Stimulated activated CD4-positive, alpha-beta T cell treated with anti-CD3 and anti-CD28 coated beads, Interleukin-4, amount 100 ng/mL, for 24 hours (primary cell): ENCODE measurements at regions not wholly inside any gene's neighbourhood (a gene's known extent, or its start where the extent isn't known, plus 50 kb on each side); places are given as distances from the start of the nearest gene placed in this dataset.
"Not testable (repeated sequence)": the region's sequence is repeated elsewhere in the genome, so short reads cannot be mapped to it uniquely, and the experiment has no call there.

Experiments used
- DNase-seq: peaks from one replicate; pipeline ENCODE4 v3.0.0-alpha.2; 2020

GRCh38 chr13:74770361-74770760 lies 636.2 kb upstream of the KLF12 start:
- DNase-seq = no peak

GRCh38 chr13:74769333-74769732 lies 635.1 kb upstream of the KLF12 start:
- DNase-seq = no peak

GRCh38 chr13:74768521-74769085 lies 634.4 kb upstream of the KLF12 start:
- no peak for DNase-seq

GRCh38 chr13:74767050-74767449 lies 632.8 kb upstream of the KLF12 start:
- DNase-seq = no peak

GRCh38 chr13:74765955-74766354 lies 631.8 kb upstream of the KLF12 start:
- no peak for DNase-seq

- DNase-seq = no peak
These were observed 627.9 kb upstream of the KLF12 start for GRCh38 chr13:74761801-74762757.

- no peak for DNase-seq
These were observed 624.0 kb upstream of the KLF12 start for GRCh38 chr13:74758188-74758587.

GRCh38 chr13:74755065-74755464 lies 620.9 kb upstream of the KLF12 start:
- DNase-seq = no peak

GRCh38 chr13:74751739-74752138 lies 617.5 kb upstream of the KLF12 start:
- no peak for DNase-seq

GRCh38 chr13:74747186-74747955 lies 613.2 kb upstream of the KLF12 start:
- no peak for DNase-seq

- no peak for DNase-seq
These were observed 609.8 kb upstream of the KLF12 start for GRCh38 chr13:74743992-74744391.

GRCh38 chr13:74741732-74742131 lies 607.5 kb upstream of the KLF12 start:
- DNase-seq = no peak

GRCh38 chr13:74732736-74733385 lies 598.7 kb upstream of the KLF12 start:
- DNase-seq = no peak

GRCh38 chr13:74731731-74732130 lies 597.5 kb upstream of the KLF12 start:
- DNase-seq = no peak

- DNase-seq = no peak
These were observed 596.5 kb upstream of the KLF12 start for GRCh38 chr13:74730556-74731331.

GRCh38 chr13:74726206-74726605 lies 592.0 kb upstream of the KLF12 start:
- no peak for DNase-seq

GRCh38 chr13:74718232-74718842 lies 584.1 kb upstream of the KLF12 start:
- DNase-seq = not testable (repeated sequence)

GRCh38 chr13:74715718-74716117 lies 581.5 kb upstream of the KLF12 start:
- no peak for DNase-seq

- DNase-seq = no peak
These were observed 575.8 kb upstream of the KLF12 start for GRCh38 chr13:74710006-74710405.

GRCh38 chr13:74709226-74709625 lies 575.0 kb upstream of the KLF12 start:
- no peak for DNase-seq

GRCh38 chr13:74708629-74709028 lies 574.4 kb upstream of the KLF12 start:
- no peak for DNase-seq

GRCh38 chr13:74707291-74707690 lies 573.1 kb upstream of the KLF12 start:
- no peak for DNase-seq
